Osteoblast (primary cell): ENCODE measurements at regions not wholly inside any gene's neighbourhood (a gene's known extent, or its start where the extent isn't known, plus 50 kb on each side); places are given as distances from the start of the nearest gene placed in this dataset.

Experiments used
- DNase-seq: peaks from one replicate; pipeline ENCODE4 v3.0.0; 2011; ENCODE audit warnings: low spot score, mixed read lengths; ENCODE audit not compliant: insufficient read length; ENCODE audit errors: missing footprints
- H2AFZ ChIP-seq: 2 replicates; pipeline ENCODE4 v1.6.0; 2011; ENCODE audit warnings: mild to moderate bottlenecking, low read length
- H3K27ac ChIP-seq: 2 replicates; pipeline ENCODE4 v1.5.1; 2011; ENCODE audit warnings: mild to moderate bottlenecking, low read depth, low read length, moderate library complexity
- H3K27me3 ChIP-seq: 2 replicates; pipeline ENCODE4 v1.6.0; 2012; ENCODE audit warnings: mild to moderate bottlenecking, control low read depth, inconsistent platforms, low read length, moderate library complexity; ENCODE audit not compliant: insufficient read depth
- H3K36me3 ChIP-seq: 2 replicates; pipeline ENCODE4 v1.5.1; 2011; ENCODE audit warnings: mild to moderate bottlenecking, low read length, control low read depth, moderate library complexity; ENCODE audit not compliant: insufficient read depth
- H3K4me1 ChIP-seq: 2 replicates; pipeline ENCODE4 v1.5.1; 2011; ENCODE audit warnings: mild to moderate bottlenecking, low read length, control low read depth, moderate library complexity; ENCODE audit not compliant: insufficient read depth
- H3K4me2 ChIP-seq: 2 replicates; pipeline ENCODE4 v1.6.0; 2011; ENCODE audit warnings: mild to moderate bottlenecking, low read length; ENCODE audit not compliant: insufficient read depth
- H3K4me3 ChIP-seq: fragments of 200-600 bp; sonication (generic); 3 replicates; pipeline ENCODE4 v1.5.1; 2012; ENCODE audit warnings: mild to moderate bottlenecking, low read length, inconsistent platforms; ENCODE audit not compliant: insufficient read depth
- H3K79me2 ChIP-seq: 2 replicates; pipeline ENCODE4 v1.6.0; 2012; ENCODE audit warnings: mild to moderate bottlenecking, low read length, control low read depth, inconsistent platforms; ENCODE audit not compliant: insufficient read depth
- H3K9me3 ChIP-seq: 2 replicates; pipeline ENCODE4 v1.5.1; 2011; ENCODE audit warnings: low read depth, low read length, control low read depth
- H4K20me1 ChIP-seq: 2 replicates; pipeline ENCODE4 v1.6.0; 2012; ENCODE audit warnings: mild to moderate bottlenecking, low read length, control low read depth; ENCODE audit not compliant: insufficient read depth
- CTCF ChIP-seq: IDR thresholded peaks from 2 replicates; pipeline ENCODE4 v1.5.1; 2011; ENCODE audit warnings: mild to moderate bottlenecking, low read depth, low read length, moderate library complexity; ENCODE audit errors: extremely low read depth

GRCh38 chr7:10469476-10469875 lies 504.2 kb upstream of the PHF14 start:
- Histone ChIP-seq H3K79me2 (no peaks in the 10 kb centered on the region), H3K27me3 (no peaks in the 10 kb centered on the region), H4K20me1 (no peaks in the 10 kb centered on the region), H2AFZ (no peak overlapping the region), H3K4me2 (no peak overlapping the region), H3K4me1 (no peaks in the 10 kb centered on the region), H3K27ac (no peak overlapping the region), H3K4me3 (no peak overlapping the region), H3K9me3 (no peaks in the 10 kb centered on the region), H3K36me3 (no peaks in the 10 kb centered on the region)
- no peak for TF ChIP-seq CTCF
- no peak for DNase-seq

GRCh38 chr7:10471280-10472058 lies 502.2 kb upstream of the PHF14 start:
- DNase-seq, result no peak
- Histone ChIP-seq H2AFZ (no peak overlapping the region), H3K79me2 (no peaks in the 10 kb centered on the region), H4K20me1 (no peaks in the 10 kb centered on the region), H3K27ac (no peak overlapping the region), H3K9me3 (no peaks in the 10 kb centered on the region), H3K4me2 (no peak overlapping the region), H3K4me1 (no peaks in the 10 kb centered on the region), H3K27me3 (no peaks in the 10 kb centered on the region), H3K4me3 (no peak overlapping the region), H3K36me3 (no peaks in the 10 kb centered on the region)
- no peak for TF ChIP-seq CTCF

- no peaks in the 10 kb centered on the region for H4K20me1 ChIP-seq
- H3K27me3 ChIP-seq, result no peaks in the 10 kb centered on the region
- H3K27ac ChIP-seq, result no peak overlapping the region
- H3K9me3 ChIP-seq, result no peaks in the 10 kb centered on the region
- H3K4me2 ChIP-seq, result no peak overlapping the region
- H3K4me1 ChIP-seq, result no peaks in the 10 kb centered on the region
- TF ChIP-seq CTCF, result no peak
- no peak overlapping the region for H3K4me3 ChIP-seq
- H3K79me2 ChIP-seq, result no peaks in the 10 kb centered on the region
- DNase-seq, result no peak
- H2AFZ ChIP-seq, result no peak overlapping the region
- H3K36me3 ChIP-seq, result no peaks in the 10 kb centered on the region
Measured at GRCh38 chr7:10472115-10472514, 501.6 kb upstream of the PHF14 start.

- no peaks in the 10 kb centered on the region for H3K27me3 ChIP-seq
- H3K4me2 ChIP-seq, result no peak overlapping the region
- no peaks in the 10 kb centered on the region for H4K20me1 ChIP-seq
- H3K36me3 ChIP-seq, result no peaks in the 10 kb centered on the region
- DNase-seq, result no peak
- H3K4me1 ChIP-seq, result no peaks in the 10 kb centered on the region
- H3K4me3 ChIP-seq, result no peak overlapping the region
- H3K9me3 ChIP-seq, result peaks cover 2% of the 10 kb centered on the region
- no peak overlapping the region for H3K27ac ChIP-seq
- TF ChIP-seq CTCF, result no peak
- H3K79me2 ChIP-seq, result no peaks in the 10 kb centered on the region
- H2AFZ ChIP-seq, result no peak overlapping the region
Measured at GRCh38 chr7:10473569-10473968, 500.1 kb upstream of the PHF14 start.
